ENCODE measurements at regions not wholly inside any gene's neighbourhood (a gene's known extent, or its start where the extent isn't known, plus 50 kb on each side); places are given as distances from the start of the nearest gene placed in this dataset.

- TF ChIP-seq CTCF (conservative IDR thresholded peaks at IDR 0.05 in 1 of 2, IDR thresholded peaks at IDR 0.05 in 1 of 2; ENCODE audit: low read depth in 1 of 2, low read length in 2 of 2) (no peak), EZH2 (IDR thresholded peaks at IDR 0.05; ENCODE audit: low read length, missing control alignments) (no peak)
Measured at GRCh38 chr4:137360761-137361160, 171.5 kb downstream of the PCDH18 start.

Data from fibroblast of lung (primary cell).